ENCODE measurements at regions not wholly inside any gene's neighbourhood (a gene's known extent, or its start where the extent isn't known, plus 50 kb on each side); places are given as distances from the start of the nearest gene placed in this dataset.

GRCh38 chr7:50959560-50959959 is 176.9 kb upstream of the GRB10 start:
- Histone ChIP-seq H3K27me3 (ENCODE audit: control insufficient read depth, insufficient read depth, low read length) (0 out of 2 replicates have a peak, but pooled peaks cover 2% of the 10 kb centered on the region), H3K4me3 (ENCODE audit: low read depth in 2 of 2, low read length in 2 of 2) (no peak overlapping the region), H3K27ac (ENCODE audit: low read length) (no peak overlapping the region), H3K4me1 (ENCODE audit: control insufficient read depth, insufficient read depth, low read length) (no peaks in the 10 kb centered on the region), H3K36me3 (ENCODE audit: control insufficient read depth, insufficient read depth, low read length) (no peaks in the 10 kb centered on the region), H3K9me3 (ENCODE audit: control insufficient read depth, insufficient read depth, low read depth, low read length) (no peaks in the 10 kb centered on the region)
- ATAC-seq: no peak
- TF ChIP-seq POLR2AphosphoS5 (IDR thresholded peaks at IDR 0.05; ENCODE audit: low read depth, low read length): no peak
- no peak for TF ChIP-seq TCF7L2 (IDR thresholded peaks at IDR 0.05; ENCODE audit: low read depth, low read length)
- TF ChIP-seq, protein P1, sequence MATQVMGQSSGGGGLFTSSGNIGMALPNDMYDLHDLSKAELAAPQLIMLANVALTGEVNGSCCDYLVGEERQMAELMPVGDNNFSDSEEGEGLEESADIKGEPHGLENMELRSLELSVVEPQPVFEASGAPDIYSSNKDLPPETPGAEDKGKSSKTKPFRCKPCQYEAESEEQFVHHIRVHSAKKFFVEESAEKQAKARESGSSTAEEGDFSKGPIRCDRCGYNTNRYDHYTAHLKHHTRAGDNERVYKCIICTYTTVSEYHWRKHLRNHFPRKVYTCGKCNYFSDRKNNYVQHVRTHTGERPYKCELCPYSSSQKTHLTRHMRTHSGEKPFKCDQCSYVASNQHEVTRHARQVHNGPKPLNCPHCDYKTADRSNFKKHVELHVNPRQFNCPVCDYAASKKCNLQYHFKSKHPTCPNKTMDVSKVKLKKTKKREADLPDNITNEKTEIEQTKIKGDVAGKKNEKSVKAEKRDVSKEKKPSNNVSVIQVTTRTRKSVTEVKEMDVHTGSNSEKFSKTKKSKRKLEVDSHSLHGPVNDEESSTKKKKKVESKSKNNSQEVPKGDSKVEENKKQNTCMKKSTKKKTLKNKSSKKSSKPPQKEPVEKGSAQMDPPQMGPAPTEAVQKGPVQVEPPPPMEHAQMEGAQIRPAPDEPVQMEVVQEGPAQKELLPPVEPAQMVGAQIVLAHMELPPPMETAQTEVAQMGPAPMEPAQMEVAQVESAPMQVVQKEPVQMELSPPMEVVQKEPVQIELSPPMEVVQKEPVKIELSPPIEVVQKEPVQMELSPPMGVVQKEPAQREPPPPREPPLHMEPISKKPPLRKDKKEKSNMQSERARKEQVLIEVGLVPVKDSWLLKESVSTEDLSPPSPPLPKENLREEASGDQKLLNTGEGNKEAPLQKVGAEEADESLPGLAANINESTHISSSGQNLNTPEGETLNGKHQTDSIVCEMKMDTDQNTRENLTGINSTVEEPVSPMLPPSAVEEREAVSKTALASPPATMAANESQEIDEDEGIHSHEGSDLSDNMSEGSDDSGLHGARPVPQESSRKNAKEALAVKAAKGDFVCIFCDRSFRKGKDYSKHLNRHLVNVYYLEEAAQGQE (IDR thresholded peaks at IDR 0.05; ENCODE audit: insufficient read depth in 1 of 2, low read depth in 2 of 2, low read length in 1 of 2): no peak
- TF ChIP-seq SIN3A (IDR thresholded peaks at IDR 0.05; ENCODE audit: borderline replicate concordance, insufficient read depth, low read depth, low read length): no peak
- TF ChIP-seq CTCF (IDR thresholded peaks at IDR 0.05): no peak
- in situ Hi-C loops (cut with HindIII; ENCODE audit: low pct_unique_long_range_greater_than_20kb, low sequenced_read_pairs) (no loop called here), intact Hi-C loops (cut with micrococcal nuclease; ENCODE audit: unreplicated experiment) (no loop called here)
- ChIA-PET CTCF (no interaction called here), POLR2A (no interaction called here)
- no TSS peak for BruUV-seq (replicated peaks)
- no peak for DNase-seq (ENCODE audit: low read depth, low spot score)

- intact Hi-C loops (cut with micrococcal nuclease; ENCODE audit: unreplicated experiment) (no loop called here), in situ Hi-C loops (cut with HindIII; ENCODE audit: low pct_unique_long_range_greater_than_20kb, low sequenced_read_pairs) (no loop called here)
- Histone ChIP-seq H3K27ac (ENCODE audit: low read length) (no peak overlapping the region), H3K27me3 (ENCODE audit: control insufficient read depth, insufficient read depth, low read length) (0 out of 2 replicates have a peak, but pooled peaks cover 2% of the 10 kb centered on the region), H3K4me1 (ENCODE audit: control insufficient read depth, insufficient read depth, low read length) (no peaks in the 10 kb centered on the region), H3K36me3 (ENCODE audit: control insufficient read depth, insufficient read depth, low read length) (no peaks in the 10 kb centered on the region), H3K4me3 (ENCODE audit: low read depth in 2 of 2, low read length in 2 of 2) (no peak overlapping the region), H3K9me3 (ENCODE audit: control insufficient read depth, insufficient read depth, low read depth, low read length) (no peaks in the 10 kb centered on the region)
- ATAC-seq (no peak), DNase-seq (ENCODE audit: low read depth, low spot score) (no peak)
- TF ChIP-seq POLR2AphosphoS5 (IDR thresholded peaks at IDR 0.05; ENCODE audit: low read depth, low read length): no peak
- no peak for TF ChIP-seq CTCF (IDR thresholded peaks at IDR 0.05)
- TF ChIP-seq SIN3A (IDR thresholded peaks at IDR 0.05; ENCODE audit: borderline replicate concordance, insufficient read depth, low read depth, low read length): no peak
- TF ChIP-seq, protein P1 (IDR thresholded peaks at IDR 0.05; ENCODE audit: insufficient read depth in 1 of 2, low read depth in 2 of 2, low read length in 1 of 2): no peak
- no peak for TF ChIP-seq TCF7L2 (IDR thresholded peaks at IDR 0.05; ENCODE audit: low read depth, low read length)
- BruUV-seq (replicated peaks): no TSS peak
- ChIA-PET CTCF (no interaction called here), POLR2A (no interaction called here)
These were observed 175.2 kb upstream of the GRB10 start for GRCh38 chr7:50957855-50958254.
